Panc1 (cell line): ENCODE measurements at regions not wholly inside any gene's neighbourhood (a gene's known extent, or its start where the extent isn't known, plus 50 kb on each side); places are given as distances from the start of the nearest gene placed in this dataset.

ENCODE experiments used
- ATAC-seq: fragments of 200-7000 bp; cut with Tn5 transposase; 2 replicates; pipeline ENCODE4 v1.9.1; 2020; ENCODE audit warnings: mild to moderate bottlenecking, moderate library complexity
- BruUV-seq: library from RNA; stranded (reverse); fragments of 400-500 nt; replicated peaks from 2 replicates; lab custom pipeline; 2021; lab: Mats Ljungman, UMichigan
- CTCF ChIA-PET: fragments of 300-600 bp; sonication (Branson Sonifier 250); formaldehyde crosslinking; loops from one replicate; lab custom pipeline; 2022; ENCODE audit warnings: antibody characterized with exemption; lab: Charles Lee
- POLR2A ChIA-PET: fragments of 300-600 bp; sonication (Branson Sonifier 250); formaldehyde crosslinking; loops from one replicate; lab custom pipeline; 2022; ENCODE audit warnings: antibody characterized with exemption; lab: Charles Lee
- DNase-seq: peaks from one replicate; pipeline ENCODE4 v3.0.0-alpha.2; 2010; ENCODE audit warnings: low read depth, low spot score
- H3K27ac ChIP-seq: 2 replicates; pipeline ENCODE4 v1.5.1; 2011; ENCODE audit warnings: mild to moderate bottlenecking, low read length, inconsistent platforms
- H3K27me3 ChIP-seq: fragments of 200-500 bp; sonication (Bioruptor generic); 2 replicates; pipeline ENCODE4 v1.6.0; 2014; ENCODE audit warnings: low read length, inconsistent platforms; ENCODE audit not compliant: control insufficient read depth, insufficient read depth
- H3K36me3 ChIP-seq: fragments of 200-500 bp; sonication (Bioruptor generic); 2 replicates; pipeline ENCODE4 v1.5.1; 2014; ENCODE audit warnings: inconsistent platforms, mild to moderate bottlenecking, low read length, moderate library complexity; ENCODE audit not compliant: control insufficient read depth, insufficient read depth
- H3K4me1 ChIP-seq: 2 replicates; pipeline ENCODE4 v1.5.1; 2011; ENCODE audit warnings: inconsistent platforms, mild to moderate bottlenecking, low read length, moderate library complexity; ENCODE audit not compliant: control insufficient read depth, insufficient read depth
- H3K4me3 ChIP-seq, 2 experiments: 2 replicates each; pipeline ENCODE4 v1.5.1; 2011 to 2012; ENCODE audit warnings: low read depth in 2 of 2, low read length in 2 of 2, mild to moderate bottlenecking in 2 of 2, inconsistent platforms in 1 of 2, moderate library complexity in 1 of 2
- H3K9me3 ChIP-seq: fragments of 200-500 bp; sonication (Bioruptor generic); 2 replicates; pipeline ENCODE4 v1.5.1; 2014; ENCODE audit warnings: low read depth, mild to moderate bottlenecking, inconsistent platforms, low read length, moderate library complexity; ENCODE audit not compliant: control insufficient read depth, insufficient read depth
- POLR2AphosphoS5 ChIP-seq: IDR thresholded peaks from 2 replicates; pipeline ENCODE4 v1.6.1; 2012; ENCODE audit warnings: mild to moderate bottlenecking, low read depth, low read length, moderate library complexity
- SIN3A ChIP-seq: IDR thresholded peaks from 2 replicates; pipeline ENCODE4 v1.6.1; 2012; ENCODE audit warnings: low read depth, mild to moderate bottlenecking, low read length, moderate library complexity, borderline replicate concordance; ENCODE audit not compliant: insufficient read depth
- TCF7L2 ChIP-seq: IDR thresholded peaks from 2 replicates; pipeline ENCODE4 v1.6.1; 2011; ENCODE audit warnings: mild to moderate bottlenecking, low read depth, low read length, inconsistent platforms
- in situ Hi-C: cut with HindIII; loops from 2 replicates; pipeline ENCODE4 v1.10.0; 2016; ENCODE audit warnings: low sequenced_read_pairs, low pct_unique_long_range_greater_than_20kb
- intact Hi-C: fragments of 100-400 bp; cut with micrococcal nuclease; formaldehyde crosslinking; loops from one replicate; pipeline ENCODE4 v1.10.0; 2022; ENCODE audit not compliant: unreplicated experiment
- TF ChIP-seq, protein P1 (sequence below): fragments of 450-650 bp; IDR thresholded peaks from 2 replicates; pipeline ENCODE4 v1.5.1; 2017; ENCODE audit warnings: mild to moderate bottlenecking
- TF ChIP-seq, protein P2 (sequence below), 2 experiments: IDR thresholded peaks; 2 replicates each; pipeline ENCODE4 v1.6.1; 2011 to 2012; ENCODE audit warnings: low read depth in 2 of 2, control low read depth in 1 of 2, low read length in 1 of 2, mild to moderate bottlenecking in 1 of 2, moderate library complexity in 1 of 2; ENCODE audit not compliant: insufficient read depth in 1 of 2

DNA sequence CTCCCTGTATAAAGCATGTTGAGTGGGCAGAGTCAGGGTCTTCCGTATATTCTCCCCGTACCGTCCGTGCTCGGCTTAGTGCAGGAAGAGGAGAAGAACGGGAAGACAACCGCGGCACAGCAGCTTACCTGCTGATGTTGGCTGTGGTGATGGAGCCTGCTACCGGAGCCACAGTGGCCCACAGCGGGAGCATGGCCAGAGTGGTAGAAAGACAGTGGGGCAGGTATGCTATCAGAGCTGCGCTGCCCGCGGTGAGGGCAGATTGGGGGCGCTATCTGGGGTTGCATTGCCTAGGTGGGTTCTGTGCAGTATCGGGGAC lies 120.7 kb upstream of the VPREB1 start:
- H3K4me1 ChIP-seq = no peaks in the 10 kb centered on the region
- H3K36me3 ChIP-seq = no peaks in the 10 kb centered on the region
- no peak overlapping the region for H3K27ac ChIP-seq
- no peaks in the 10 kb centered on the region for H3K27me3 ChIP-seq
- TF ChIP-seq, protein P1, sequence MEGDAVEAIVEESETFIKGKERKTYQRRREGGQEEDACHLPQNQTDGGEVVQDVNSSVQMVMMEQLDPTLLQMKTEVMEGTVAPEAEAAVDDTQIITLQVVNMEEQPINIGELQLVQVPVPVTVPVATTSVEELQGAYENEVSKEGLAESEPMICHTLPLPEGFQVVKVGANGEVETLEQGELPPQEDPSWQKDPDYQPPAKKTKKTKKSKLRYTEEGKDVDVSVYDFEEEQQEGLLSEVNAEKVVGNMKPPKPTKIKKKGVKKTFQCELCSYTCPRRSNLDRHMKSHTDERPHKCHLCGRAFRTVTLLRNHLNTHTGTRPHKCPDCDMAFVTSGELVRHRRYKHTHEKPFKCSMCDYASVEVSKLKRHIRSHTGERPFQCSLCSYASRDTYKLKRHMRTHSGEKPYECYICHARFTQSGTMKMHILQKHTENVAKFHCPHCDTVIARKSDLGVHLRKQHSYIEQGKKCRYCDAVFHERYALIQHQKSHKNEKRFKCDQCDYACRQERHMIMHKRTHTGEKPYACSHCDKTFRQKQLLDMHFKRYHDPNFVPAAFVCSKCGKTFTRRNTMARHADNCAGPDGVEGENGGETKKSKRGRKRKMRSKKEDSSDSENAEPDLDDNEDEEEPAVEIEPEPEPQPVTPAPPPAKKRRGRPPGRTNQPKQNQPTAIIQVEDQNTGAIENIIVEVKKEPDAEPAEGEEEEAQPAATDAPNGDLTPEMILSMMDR = no peak
- TF ChIP-seq, protein P2, sequence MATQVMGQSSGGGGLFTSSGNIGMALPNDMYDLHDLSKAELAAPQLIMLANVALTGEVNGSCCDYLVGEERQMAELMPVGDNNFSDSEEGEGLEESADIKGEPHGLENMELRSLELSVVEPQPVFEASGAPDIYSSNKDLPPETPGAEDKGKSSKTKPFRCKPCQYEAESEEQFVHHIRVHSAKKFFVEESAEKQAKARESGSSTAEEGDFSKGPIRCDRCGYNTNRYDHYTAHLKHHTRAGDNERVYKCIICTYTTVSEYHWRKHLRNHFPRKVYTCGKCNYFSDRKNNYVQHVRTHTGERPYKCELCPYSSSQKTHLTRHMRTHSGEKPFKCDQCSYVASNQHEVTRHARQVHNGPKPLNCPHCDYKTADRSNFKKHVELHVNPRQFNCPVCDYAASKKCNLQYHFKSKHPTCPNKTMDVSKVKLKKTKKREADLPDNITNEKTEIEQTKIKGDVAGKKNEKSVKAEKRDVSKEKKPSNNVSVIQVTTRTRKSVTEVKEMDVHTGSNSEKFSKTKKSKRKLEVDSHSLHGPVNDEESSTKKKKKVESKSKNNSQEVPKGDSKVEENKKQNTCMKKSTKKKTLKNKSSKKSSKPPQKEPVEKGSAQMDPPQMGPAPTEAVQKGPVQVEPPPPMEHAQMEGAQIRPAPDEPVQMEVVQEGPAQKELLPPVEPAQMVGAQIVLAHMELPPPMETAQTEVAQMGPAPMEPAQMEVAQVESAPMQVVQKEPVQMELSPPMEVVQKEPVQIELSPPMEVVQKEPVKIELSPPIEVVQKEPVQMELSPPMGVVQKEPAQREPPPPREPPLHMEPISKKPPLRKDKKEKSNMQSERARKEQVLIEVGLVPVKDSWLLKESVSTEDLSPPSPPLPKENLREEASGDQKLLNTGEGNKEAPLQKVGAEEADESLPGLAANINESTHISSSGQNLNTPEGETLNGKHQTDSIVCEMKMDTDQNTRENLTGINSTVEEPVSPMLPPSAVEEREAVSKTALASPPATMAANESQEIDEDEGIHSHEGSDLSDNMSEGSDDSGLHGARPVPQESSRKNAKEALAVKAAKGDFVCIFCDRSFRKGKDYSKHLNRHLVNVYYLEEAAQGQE (IDR thresholded peaks at IDR 0.05; ENCODE audit: insufficient read depth in 1 of 2, low read depth in 2 of 2, low read length in 1 of 2) = no peak
- TF ChIP-seq TCF7L2 = no peak
- no peak for TF ChIP-seq POLR2AphosphoS5
- no peak for ATAC-seq
- in situ Hi-C loops = no loop called here
- POLR2A ChIA-PET = no interaction called here
- no peak overlapping the region for H3K4me3 ChIP-seq
- H3K9me3 ChIP-seq = no peaks in the 10 kb centered on the region
- CTCF ChIA-PET = no interaction called here
- intact Hi-C loops = no loop called here
- DNase-seq = no peak
- no TSS peak for BruUV-seq

DNA sequence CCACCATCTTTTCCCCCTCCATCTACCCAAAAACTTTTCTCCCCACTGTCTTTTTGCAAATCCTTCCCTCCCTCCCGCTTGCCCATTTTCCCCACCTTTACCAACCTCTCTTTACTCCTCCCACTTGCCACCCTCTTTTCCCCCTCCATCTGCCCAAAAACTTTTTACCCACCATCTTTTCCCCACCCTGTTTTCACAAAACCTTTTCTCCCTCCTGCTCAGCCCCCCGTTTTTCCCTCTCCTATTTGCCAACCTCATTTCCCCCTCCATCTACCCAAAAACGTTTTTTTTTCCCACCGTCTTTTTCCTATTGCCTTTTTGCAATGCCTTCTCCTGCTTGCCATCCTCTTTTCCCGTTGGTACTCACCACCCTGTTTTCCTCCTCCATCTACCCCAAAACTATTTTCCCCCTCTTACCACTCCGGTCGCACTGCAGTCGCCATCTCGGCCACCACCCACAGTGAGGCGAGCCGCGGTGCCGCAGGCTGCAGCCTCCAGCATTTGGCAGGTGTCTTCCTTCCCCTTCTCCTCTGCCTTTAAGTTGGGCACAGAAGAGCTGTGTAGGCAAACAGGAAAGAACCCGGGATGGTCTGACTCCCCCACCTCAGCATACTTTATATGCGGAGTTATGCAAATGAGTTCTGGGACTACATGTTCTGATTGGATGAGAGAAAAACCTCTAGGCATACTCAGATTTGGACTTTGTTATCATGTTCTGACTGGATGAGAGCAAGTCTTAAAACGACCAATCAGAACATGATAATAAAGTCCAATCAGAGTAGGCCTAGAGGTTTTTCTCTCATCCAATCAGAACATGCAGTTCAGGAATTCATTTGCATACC lies 121.2 kb upstream of the VPREB1 start:
- Histone ChIP-seq H3K27me3 (no peaks in the 10 kb centered on the region), H3K9me3 (no peaks in the 10 kb centered on the region), H3K4me1 (no peaks in the 10 kb centered on the region), H3K36me3 (no peaks in the 10 kb centered on the region), H3K27ac (no peak overlapping the region), H3K4me3 (no peak overlapping the region)
- POLR2A ChIA-PET = no interaction called here
- TF ChIP-seq SIN3A (no peak), TCF7L2 (no peak)
- TF ChIP-seq, protein P1 = no peak
- CTCF ChIA-PET = no interaction called here
- intact Hi-C loops (no loop called here), in situ Hi-C loops (no loop called here)
- no peak for DNase-seq
- ATAC-seq = no peak
- no TSS peak for BruUV-seq
